Fibroblast of lung (primary cell): ENCODE measurements at regions not wholly inside any gene's neighbourhood (a gene's known extent, or its start where the extent isn't known, plus 50 kb on each side); places are given as distances from the start of the nearest gene placed in this dataset.

Experiments used
- DNase-seq, 2 donors: peaks; one replicate each; pipeline versions ENCODE4 v3.0.0 to v3.0.0-alpha.2; 2010; ENCODE audit warnings: low read depth in 2 of 2
- H2AFZ ChIP-seq: 2 replicates; pipeline ENCODE4 v1.5.1; 2012; ENCODE audit warnings: low read length, control low read depth, inconsistent platforms
- H3K27ac ChIP-seq: 2 replicates; pipeline ENCODE4 v1.5.1; 2011; ENCODE audit warnings: low read length, control low read depth; ENCODE audit not compliant: insufficient read depth
- H3K27me3 ChIP-seq: 2 replicates; pipeline ENCODE4 v1.5.1; 2011; ENCODE audit warnings: mild to moderate bottlenecking, low read length; ENCODE audit not compliant: control insufficient read depth, insufficient read depth
- H3K36me3 ChIP-seq: 2 replicates; pipeline ENCODE4 v1.5.1; 2011; ENCODE audit warnings: low read length; ENCODE audit not compliant: control insufficient read depth, insufficient read depth
- H3K4me1 ChIP-seq: 2 replicates; pipeline ENCODE4 v1.5.1; 2011; ENCODE audit warnings: low read length; ENCODE audit not compliant: control insufficient read depth, insufficient read depth; ENCODE audit errors: extremely low read depth
- H3K4me2 ChIP-seq: 2 replicates; pipeline ENCODE4 v1.5.1; 2011; ENCODE audit warnings: low read length, control low read depth; ENCODE audit not compliant: insufficient read depth; ENCODE audit errors: extremely low read depth
- H3K4me3 ChIP-seq, 4 experiments: fragments of 200-600 bp in 1 of 4; sonication (generic) in 1 of 4; replicated peaks in 1 of 4; 2 replicates each; pipeline ENCODE4 v1.5.1; 2011 to 2016; ENCODE audit warnings: low read length in 4 of 4, low read depth in 3 of 4, mild to moderate bottlenecking in 3 of 4, control low read depth in 2 of 4, inconsistent platforms in 1 of 4, mixed read lengths in 1 of 4; ENCODE audit not compliant: insufficient read depth in 1 of 4; ENCODE audit errors: control extremely low read depth in 1 of 4
- H3K79me2 ChIP-seq: 2 replicates; pipeline ENCODE4 v1.5.1; 2012; ENCODE audit warnings: mild to moderate bottlenecking, low read length, inconsistent platforms; ENCODE audit not compliant: control insufficient read depth, insufficient read depth
- H3K9ac ChIP-seq: 2 replicates; pipeline ENCODE4 v1.5.1; 2011; ENCODE audit warnings: mild to moderate bottlenecking, low read length, control low read depth; ENCODE audit not compliant: insufficient read depth
- H3K9me3 ChIP-seq: 2 replicates; pipeline ENCODE4 v1.5.1; 2012; ENCODE audit warnings: low read depth, low read length; ENCODE audit not compliant: control insufficient read depth, insufficient read depth
- H4K20me1 ChIP-seq: 2 replicates; pipeline ENCODE4 v1.5.1; 2011; ENCODE audit warnings: low read length; ENCODE audit not compliant: control insufficient read depth, insufficient read depth; ENCODE audit errors: extremely low read depth
- CTCF ChIP-seq, 2 donors: IDR thresholded peaks in 1 of 2; conservative IDR thresholded peaks in 1 of 2; 1 replicate in 1 of 2; 2 replicates in 1 of 2; pipeline ENCODE4 v1.5.1; 2011 to 2012; ENCODE audit warnings: low read length in 2 of 2, control low read depth in 1 of 2, inconsistent platforms in 1 of 2, low read depth in 1 of 2, mild to moderate bottlenecking in 1 of 2
- EZH2 ChIP-seq: IDR thresholded peaks from 2 replicates; pipeline ENCODE4 v1.5.1; 2012; ENCODE audit warnings: low read length, control low read depth, mild to moderate bottlenecking; ENCODE audit errors: missing control alignments

GRCh38 chr9:110064803-110065202 is 143.2 kb downstream of the C9orf152 start:
- H3K27ac ChIP-seq = peak overlapping the region; percentile 38
- no peaks in the 10 kb centered on the region for H4K20me1 ChIP-seq

GRCh38 chr9:110065532-110065931 is 142.4 kb downstream of the C9orf152 start:
- no peak overlapping the region for H3K27ac ChIP-seq
- H3K79me2 ChIP-seq = peaks cover 94% of the 10 kb centered on the region
- no peak overlapping the region for H2AFZ ChIP-seq
- H3K36me3 ChIP-seq = peaks cover 1% of the 10 kb centered on the region
- H3K4me1 ChIP-seq = peaks cover 29% of the 10 kb centered on the region
- peak in 1 of 2 donors; percentile 90 for DNase-seq
- H3K9me3 ChIP-seq = no peaks in the 10 kb centered on the region
- H3K4me2 ChIP-seq = no peak overlapping the region
- H3K27me3 ChIP-seq = no peaks in the 10 kb centered on the region
- no peak for TF ChIP-seq EZH2
- H3K9ac ChIP-seq = no peak overlapping the region
- no peak overlapping the region for H3K4me3 ChIP-seq
- H4K20me1 ChIP-seq = no peaks in the 10 kb centered on the region

More at GRCh38 chr9:110064803-110065202, 143.2 kb downstream of the C9orf152 start:
- Histone ChIP-seq H3K4me2 (no peak overlapping the region), H3K36me3 (peaks cover 1% of the 10 kb centered on the region), H3K9me3 (no peaks in the 10 kb centered on the region), H3K27me3 (no peaks in the 10 kb centered on the region), H3K4me1 (peaks cover 24% of the 10 kb centered on the region), H3K79me2 (peaks cover 95% of the 10 kb centered on the region), H3K4me3 (no peak overlapping the region), H3K9ac (no peak overlapping the region), H2AFZ (no peak overlapping the region)
- no peak for DNase-seq
- TF ChIP-seq EZH2 (no peak), CTCF (conservative IDR thresholded peaks at IDR 0.05 in 1 of 2, IDR thresholded peaks at IDR 0.05 in 1 of 2; ENCODE audit: low read depth in 1 of 2, low read length in 2 of 2) (no peak)

GRCh38 chr9:110066929-110067716 is 140.8 kb downstream of the C9orf152 start:
- no peaks in the 10 kb centered on the region for H3K9me3 ChIP-seq
- peak overlapping the region; percentile 40 for H3K27ac ChIP-seq
- no peaks in the 10 kb centered on the region for H3K27me3 ChIP-seq
- TF ChIP-seq CTCF (conservative IDR thresholded peaks at IDR 0.05 in 1 of 2, IDR thresholded peaks at IDR 0.05 in 1 of 2; ENCODE audit: low read depth in 1 of 2, low read length in 2 of 2) (no peak), EZH2 (no peak)
- peak in 1 of 2 donors; percentile 43 for DNase-seq
- H3K36me3 ChIP-seq = no peaks in the 10 kb centered on the region
- peak overlapping the region; percentile 68 for H3K4me2 ChIP-seq
- no peak overlapping the region for H3K4me3 ChIP-seq
- H4K20me1 ChIP-seq = no peaks in the 10 kb centered on the region
- no peak overlapping the region for H2AFZ ChIP-seq
- H3K9ac ChIP-seq = no peak overlapping the region
- H3K4me1 ChIP-seq = peaks cover 32% of the 10 kb centered on the region
- H3K79me2 ChIP-seq = peaks cover 94% of the 10 kb centered on the region
